HL-60 (cell line): ENCODE measurements at regions not wholly inside any gene's neighbourhood (a gene's known extent, or its start where the extent isn't known, plus 50 kb on each side); places are given as distances from the start of the nearest gene placed in this dataset.

Experiments used
- CTCF ChIP-seq: IDR thresholded peaks from one replicate; pipeline ENCODE4 v1.5.1; 2011; ENCODE audit warnings: low read length, control low read depth, inconsistent platforms; ENCODE audit not compliant: insufficient read depth
- REST ChIP-seq: IDR thresholded peaks from 2 replicates; pipeline ENCODE4 v1.6.1; 2012; ENCODE audit warnings: low read depth; ENCODE audit not compliant: insufficient replicate concordance

GRCh38 chrX:110941906-110942305 is 146.3 kb upstream of the CHRDL1 start:
- no peak for TF ChIP-seq CTCF
- no peak for TF ChIP-seq REST
